Thyroid gland (tissue), 4 donors: ENCODE measurements at regions not wholly inside any gene's neighbourhood (a gene's known extent, or its start where the extent isn't known, plus 50 kb on each side); places are given as distances from the start of the nearest gene placed in this dataset.

Experiments
- POLR2A ChIP-seq, 2 donors: fragments of 450-650 bp; IDR thresholded peaks; one replicate each; pipeline ENCODE4 v1.6.1; 2017; ENCODE audit warnings: antibody characterized with exemption in 2 of 2, mild to moderate bottlenecking in 2 of 2, moderate library complexity in 1 of 2
- TF ChIP-seq, protein P1 (sequence below), 6 experiments: fragments of 200-600 bp in 3 of 6; fragments of 450-650 bp in 3 of 6; sonication (generic) in 3 of 6; IDR thresholded peaks; one replicate each; pipeline ENCODE4 v1.5.1; 2016 to 2019; ENCODE audit warnings: antibody characterized with exemption in 6 of 6, mild to moderate bottlenecking in 2 of 6, inconsistent platforms in 1 of 6, moderate library complexity in 1 of 6

GRCh38 chr10:64115908-64116643, 594.9 kb downstream of the REEP3 start:
- TF ChIP-seq POLR2A (IDR thresholded peaks at IDR 0.05) = no peak
- TF ChIP-seq, protein P1, sequence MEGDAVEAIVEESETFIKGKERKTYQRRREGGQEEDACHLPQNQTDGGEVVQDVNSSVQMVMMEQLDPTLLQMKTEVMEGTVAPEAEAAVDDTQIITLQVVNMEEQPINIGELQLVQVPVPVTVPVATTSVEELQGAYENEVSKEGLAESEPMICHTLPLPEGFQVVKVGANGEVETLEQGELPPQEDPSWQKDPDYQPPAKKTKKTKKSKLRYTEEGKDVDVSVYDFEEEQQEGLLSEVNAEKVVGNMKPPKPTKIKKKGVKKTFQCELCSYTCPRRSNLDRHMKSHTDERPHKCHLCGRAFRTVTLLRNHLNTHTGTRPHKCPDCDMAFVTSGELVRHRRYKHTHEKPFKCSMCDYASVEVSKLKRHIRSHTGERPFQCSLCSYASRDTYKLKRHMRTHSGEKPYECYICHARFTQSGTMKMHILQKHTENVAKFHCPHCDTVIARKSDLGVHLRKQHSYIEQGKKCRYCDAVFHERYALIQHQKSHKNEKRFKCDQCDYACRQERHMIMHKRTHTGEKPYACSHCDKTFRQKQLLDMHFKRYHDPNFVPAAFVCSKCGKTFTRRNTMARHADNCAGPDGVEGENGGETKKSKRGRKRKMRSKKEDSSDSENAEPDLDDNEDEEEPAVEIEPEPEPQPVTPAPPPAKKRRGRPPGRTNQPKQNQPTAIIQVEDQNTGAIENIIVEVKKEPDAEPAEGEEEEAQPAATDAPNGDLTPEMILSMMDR (IDR thresholded peaks at IDR 0.05) = no peak
